ENCODE measurements at regions not wholly inside any gene's neighbourhood (a gene's known extent, or its start where the extent isn't known, plus 50 kb on each side); places are given as distances from the start of the nearest gene placed in this dataset.

GRCh38 chr14:87824266-87824665, 168.7 kb downstream of the GALC start:
- no peak for DNase-seq (ENCODE audit: low spot score)
- ATAC-seq = no peak
- intact Hi-C loops (cut with DNase I) = no loop called here

- DNase-seq (ENCODE audit: low spot score) (no peak), ATAC-seq (no peak)
- intact Hi-C loops (cut with DNase I) = no loop called here
Measured at GRCh38 chr14:87816416-87816815, 176.6 kb downstream of the GALC start.

GRCh38 chr14:87815121-87815520, 177.9 kb downstream of the GALC start:
- intact Hi-C loops (cut with DNase I) = no loop called here
- ATAC-seq = no peak
- DNase-seq (ENCODE audit: low spot score) = no peak

GRCh38 chr14:87813686-87814085, 179.3 kb downstream of the GALC start:
- DNase-seq (ENCODE audit: low spot score) (no peak), ATAC-seq (no peak)
- intact Hi-C loops (cut with DNase I) = no loop called here

- DNase-seq (ENCODE audit: low spot score) (no peak), ATAC-seq (no peak)
- intact Hi-C loops (cut with DNase I) = no loop called here
Measured at GRCh38 chr14:87813211-87813610, 179.8 kb downstream of the GALC start.

- ATAC-seq (no peak), DNase-seq (ENCODE audit: low spot score) (no peak)
- intact Hi-C loops (cut with DNase I) = no loop called here
Measured at GRCh38 chr14:87811246-87811645, 181.7 kb downstream of the GALC start.

- intact Hi-C loops (cut with DNase I) = no loop called here
- DNase-seq (ENCODE audit: low spot score) = no peak
- no peak for ATAC-seq
Measured at GRCh38 chr14:87810711-87811110, 182.3 kb downstream of the GALC start.

- intact Hi-C loops (cut with DNase I) = no loop called here
- no peak for ATAC-seq
- no peak for DNase-seq (ENCODE audit: low spot score)
Measured at GRCh38 chr14:87809261-87809660, 183.7 kb downstream of the GALC start.

- DNase-seq (ENCODE audit: low spot score) (no peak), ATAC-seq (no peak)
- intact Hi-C loops (cut with DNase I) = no loop called here
Measured at GRCh38 chr14:87805315-87805723, 187.7 kb downstream of the GALC start.

- intact Hi-C loops (cut with DNase I) = no loop called here
Measured at GRCh38 chr14:87800216-87800615, 192.8 kb downstream of the GALC start.

GRCh38 chr14:87799400-87799799, 193.6 kb downstream of the GALC start:
- no peak for DNase-seq (ENCODE audit: low spot score)
- ATAC-seq = no peak
- intact Hi-C loops (cut with DNase I) = no loop called here

More at GRCh38 chr14:87800216-87800615, 192.8 kb downstream of the GALC start:
- ATAC-seq = no peak
- no peak for DNase-seq (ENCODE audit: low spot score)

GRCh38 chr14:87797001-87797400, 196.0 kb downstream of the GALC start:
- intact Hi-C loops (cut with DNase I) = no loop called here
- ATAC-seq (no peak), DNase-seq (ENCODE audit: low spot score) (no peak)

- ATAC-seq = no peak
- intact Hi-C loops (cut with DNase I) = no loop called here
Measured at GRCh38 chr14:87794561-87794960, 198.4 kb downstream of the GALC start.

GRCh38 chr14:87785897-87786296, 207.1 kb downstream of the GALC start:
- intact Hi-C loops (cut with DNase I) = no loop called here
- ATAC-seq = no peak
- no peak for DNase-seq (ENCODE audit: low spot score)

More at GRCh38 chr14:87794561-87794960, 198.4 kb downstream of the GALC start:
- no peak for DNase-seq (ENCODE audit: low spot score)

- no peak for ATAC-seq
- no peak for DNase-seq (ENCODE audit: low spot score)
- intact Hi-C loops (cut with DNase I) = no loop called here
Measured at GRCh38 chr14:87784386-87784785, 208.6 kb downstream of the GALC start.

GRCh38 chr14:87783071-87783470, 209.9 kb downstream of the GALC start:
- intact Hi-C loops (cut with DNase I) = no loop called here
- ATAC-seq = no peak

GRCh38 chr14:87772854-87773253, 220.1 kb downstream of the GALC start:
- intact Hi-C loops (cut with DNase I) = no loop called here
- DNase-seq (ENCODE audit: low spot score) = no peak
- no peak for ATAC-seq

More at GRCh38 chr14:87783071-87783470, 209.9 kb downstream of the GALC start:
- no peak for DNase-seq (ENCODE audit: low spot score)

- intact Hi-C loops (cut with DNase I) = no loop called here
- no peak for ATAC-seq
Measured at GRCh38 chr14:87767567-87767901, 225.4 kb downstream of the GALC start.

GRCh38 chr14:87758876-87759275, 234.1 kb downstream of the GALC start:
- DNase-seq (ENCODE audit: low spot score) = no peak
- intact Hi-C loops (cut with DNase I) = no loop called here
- no peak for ATAC-seq

More at GRCh38 chr14:87767567-87767901, 225.4 kb downstream of the GALC start:
- no peak for DNase-seq (ENCODE audit: low spot score)

- intact Hi-C loops (cut with DNase I) = no loop called here
- ATAC-seq = no peak
- DNase-seq (ENCODE audit: low spot score) = no peak
Measured at GRCh38 chr14:87756661-87757060, 236.3 kb downstream of the GALC start.

GRCh38 chr14:87754520-87755223, 238.3 kb downstream of the GALC start:
- no peak for ATAC-seq
- intact Hi-C loops (cut with DNase I) = no loop called here

More at GRCh38 chr14:87754520-87755223, 238.3 kb downstream of the GALC start:
- no peak for DNase-seq (ENCODE audit: low spot score)

Measured in sciatic nerve (tissue), 2 donors.